Omental fat pad (tissue), 3 donors: ENCODE measurements at regions not wholly inside any gene's neighbourhood (a gene's known extent, or its start where the extent isn't known, plus 50 kb on each side); places are given as distances from the start of the nearest gene placed in this dataset.

Experiments
- ATAC-seq: fragments of 150-250 bp; one replicate; pipeline ENCODE4 v1.9.1; 2016; ENCODE audit warnings: mild to moderate bottlenecking, moderate library complexity; ENCODE audit not compliant: low FRiP score
- DNase-seq: peaks from one replicate; pipeline ENCODE4 v3.0.0-alpha.2; 2019; ENCODE audit warnings: low spot score
- CTCF ChIP-seq, 3 donors: fragments of 450-650 bp; IDR thresholded peaks; one replicate each; pipeline ENCODE4 v1.5.1; 2016 to 2017; ENCODE audit warnings: antibody characterized with exemption in 3 of 3, mild to moderate bottlenecking in 3 of 3, moderate library complexity in 2 of 3

GRCh38 chr2:117190856-117191559 is 623.5 kb upstream of the DDX18 start:
- no peak for TF ChIP-seq CTCF (IDR thresholded peaks at IDR 0.05)
- DNase-seq, result no peak
- no peak for ATAC-seq

- ATAC-seq, result no peak
- DNase-seq, result no peak
- TF ChIP-seq CTCF (IDR thresholded peaks at IDR 0.05), result no peak
Measured at GRCh38 chr2:117195381-117195780, 619.1 kb upstream of the DDX18 start.

GRCh38 chr2:117199511-117199910 is 615.0 kb upstream of the DDX18 start:
- no peak for TF ChIP-seq CTCF (IDR thresholded peaks at IDR 0.05)
- no peak for ATAC-seq
- DNase-seq, result no peak

- DNase-seq, result no peak
- no peak for TF ChIP-seq CTCF (IDR thresholded peaks at IDR 0.05)
- no peak for ATAC-seq
Measured at GRCh38 chr2:117212562-117212961, 601.9 kb upstream of the DDX18 start.

- TF ChIP-seq CTCF (IDR thresholded peaks at IDR 0.05), result no peak
- no peak for DNase-seq
- ATAC-seq, result no peak
Measured at GRCh38 chr2:117217145-117217544, 597.3 kb upstream of the DDX18 start.

- TF ChIP-seq CTCF (IDR thresholded peaks at IDR 0.05), result no peak
- ATAC-seq, result no peak
- DNase-seq, result no peak
Measured at GRCh38 chr2:117222809-117223208, 591.7 kb upstream of the DDX18 start.

- ATAC-seq (no peak), DNase-seq (no peak)
- no peak for TF ChIP-seq CTCF (IDR thresholded peaks at IDR 0.05)
Measured at GRCh38 chr2:117232305-117232704, 582.2 kb upstream of the DDX18 start.
